Activated naive CD4-positive, alpha-beta T cell (primary cell): ENCODE measurements at regions not wholly inside any gene's neighbourhood (a gene's known extent, or its start where the extent isn't known, plus 50 kb on each side); places are given as distances from the start of the nearest gene placed in this dataset.
"Not testable (repeated sequence)": the region's sequence is repeated elsewhere in the genome, so short reads cannot be mapped to it uniquely, and the experiment has no call there.

Experiments used
- DNase-seq, 4 experiments: peaks; one replicate each; lab custom pipeline; 2025; lab: John Stamatoyannopoulos, UW

DNA sequence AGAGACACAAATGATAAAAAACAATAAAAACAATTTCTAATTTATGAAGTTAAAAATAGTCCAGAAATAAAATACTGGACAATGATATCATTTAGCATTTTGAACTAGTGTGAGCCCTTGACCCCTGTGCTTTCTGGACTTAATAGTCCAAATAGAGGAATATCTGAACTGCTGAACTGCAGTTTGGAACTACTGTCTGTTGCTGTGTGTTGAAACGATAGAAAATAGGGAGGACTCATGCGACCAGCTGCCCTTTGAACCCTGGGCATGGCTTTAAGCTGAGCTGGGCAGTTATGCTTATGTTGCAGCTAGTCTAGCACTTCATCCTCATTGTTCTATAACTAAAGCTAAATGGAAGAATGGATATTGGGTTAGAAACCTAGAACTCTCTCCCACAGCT lies 99.5 kb downstream of the FMR1NB start:
- DNase-seq = no peak

GRCh38 chrX:148084611-148085010 lies 103.5 kb downstream of the FMR1NB start:
- DNase-seq = no peak

GRCh38 chrX:148120151-148120550 lies 139.0 kb downstream of the FMR1NB start:
- no peak for DNase-seq

GRCh38 chrX:148120999-148121623 lies 140.0 kb downstream of the FMR1NB start:
- no peak for DNase-seq

DNA sequence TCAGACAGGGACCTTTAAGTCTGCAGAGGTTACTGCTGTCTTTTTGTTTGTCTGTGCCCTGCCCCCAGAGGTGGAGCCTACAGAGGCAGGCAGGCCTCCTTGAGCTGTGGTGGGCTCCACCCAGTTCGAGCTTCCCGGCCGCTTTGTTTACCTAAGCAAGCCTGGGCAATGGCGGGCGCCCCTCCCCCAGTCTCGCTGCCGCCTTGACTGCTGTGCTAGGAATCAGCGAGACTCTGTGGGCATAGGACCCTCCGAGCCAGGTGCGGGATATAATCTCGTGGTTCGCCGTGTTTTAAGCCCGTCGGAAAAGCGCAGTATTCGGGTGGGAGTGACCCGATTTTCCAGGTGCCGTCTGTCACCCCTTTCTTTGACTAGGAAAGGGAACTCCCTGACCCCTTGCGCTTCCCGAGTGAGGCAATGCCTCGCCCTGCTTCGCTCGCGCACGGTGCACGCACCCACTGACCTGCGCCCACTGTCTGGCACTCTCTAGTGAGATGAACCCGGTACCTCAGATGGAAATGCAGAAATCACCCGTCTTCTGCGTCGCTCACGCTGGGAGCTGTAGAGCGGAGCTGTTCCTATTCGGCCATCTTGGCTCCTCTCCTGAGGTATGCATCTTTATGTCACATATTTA lies 147.9 kb downstream of the FMR1NB start:
- not testable (repeated sequence) for DNase-seq

- DNase-seq = no peak
Measured at GRCh38 chrX:148133105-148133725, 152.1 kb downstream of the FMR1NB start.

DNA sequence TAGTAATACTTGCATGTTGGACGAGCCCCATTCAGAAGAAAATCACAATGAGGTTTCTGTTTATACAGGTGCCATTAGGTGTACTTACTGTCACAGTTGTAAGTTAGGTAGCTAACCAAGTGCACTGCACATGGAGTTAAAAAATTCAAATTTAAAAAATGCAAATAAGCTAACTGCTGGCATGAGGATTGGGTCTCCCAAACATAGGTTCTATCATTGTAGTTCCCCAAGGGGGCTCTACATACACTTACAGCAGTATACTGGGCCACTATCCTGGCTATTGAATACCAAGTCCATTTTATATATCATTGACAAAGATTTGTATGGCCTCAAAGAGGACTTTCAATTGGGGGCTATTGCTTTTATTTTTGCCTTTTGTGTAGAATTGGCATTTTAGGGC lies 153.4 kb downstream of the FMR1NB start:
- DNase-seq = no peak

DNA sequence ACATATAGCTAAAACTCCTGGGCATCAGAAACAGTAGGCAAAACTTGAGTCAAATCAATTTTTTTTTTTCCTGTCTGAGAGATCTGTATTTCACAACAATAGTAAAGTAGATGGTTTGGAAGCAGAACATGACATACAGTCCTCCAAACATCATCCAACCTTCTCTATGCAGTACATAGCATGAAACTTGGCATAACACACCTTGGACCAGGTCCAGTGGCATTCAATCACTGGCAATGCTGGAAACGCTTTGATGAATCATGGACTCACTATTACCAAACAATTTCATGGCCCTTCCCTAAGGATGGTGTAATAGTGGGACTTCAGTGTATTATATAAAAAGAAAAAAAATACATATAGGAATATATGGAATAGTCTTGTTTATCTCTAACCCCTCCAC lies 154.6 kb downstream of the FMR1NB start:
- no peak for DNase-seq

- DNase-seq = no peak
Measured at GRCh38 chrX:148146121-148146520, 165.0 kb downstream of the FMR1NB start.

- DNase-seq = no peak
Measured at GRCh38 chrX:148156986-148157385, 175.8 kb downstream of the FMR1NB start.

GRCh38 chrX:148159796-148160195 lies 178.7 kb downstream of the FMR1NB start:
- DNase-seq = no peak

DNA sequence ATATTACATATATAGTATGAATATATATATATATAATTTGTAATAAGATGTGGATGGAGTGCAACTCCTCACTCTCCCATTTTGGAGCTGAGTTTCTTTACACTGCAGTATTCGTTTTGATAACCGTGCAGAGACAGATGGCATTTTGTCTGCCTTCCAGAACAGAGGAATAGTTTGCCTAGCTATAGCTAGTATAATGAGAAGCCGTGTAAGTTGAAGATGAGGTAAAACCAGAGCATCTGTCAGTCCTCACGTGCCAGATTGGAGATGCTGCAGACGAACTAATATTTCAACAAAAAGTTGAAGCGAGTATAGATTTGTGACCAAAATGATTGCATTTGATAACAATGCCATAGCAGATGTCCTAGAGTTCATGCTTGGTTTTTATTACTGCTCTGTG lies 180.6 kb downstream of the FMR1NB start:
- no peak for DNase-seq

DNA sequence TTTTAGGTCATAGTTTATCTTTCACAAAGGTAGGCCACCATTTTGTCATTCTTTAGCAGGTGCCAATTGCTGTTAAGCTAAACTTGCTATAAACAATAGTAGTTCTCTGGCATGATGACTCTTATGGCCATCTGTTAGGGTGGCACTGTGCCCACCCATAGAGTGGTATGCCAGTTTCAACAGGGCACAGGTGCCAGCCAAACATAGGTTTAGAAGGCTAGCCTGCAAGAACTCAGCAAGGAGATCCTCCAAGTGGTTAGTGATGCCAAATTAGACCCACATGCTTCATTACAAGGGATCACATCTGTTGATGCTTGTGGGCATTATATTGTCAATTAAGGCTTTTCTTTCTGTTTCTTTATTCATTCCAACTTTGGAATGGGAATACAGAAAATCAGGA lies 204.5 kb downstream of the FMR1NB start:
- no peak for DNase-seq

GRCh38 chrX:148192547-148192946 lies 211.4 kb downstream of the FMR1NB start:
- DNase-seq = no peak

DNA sequence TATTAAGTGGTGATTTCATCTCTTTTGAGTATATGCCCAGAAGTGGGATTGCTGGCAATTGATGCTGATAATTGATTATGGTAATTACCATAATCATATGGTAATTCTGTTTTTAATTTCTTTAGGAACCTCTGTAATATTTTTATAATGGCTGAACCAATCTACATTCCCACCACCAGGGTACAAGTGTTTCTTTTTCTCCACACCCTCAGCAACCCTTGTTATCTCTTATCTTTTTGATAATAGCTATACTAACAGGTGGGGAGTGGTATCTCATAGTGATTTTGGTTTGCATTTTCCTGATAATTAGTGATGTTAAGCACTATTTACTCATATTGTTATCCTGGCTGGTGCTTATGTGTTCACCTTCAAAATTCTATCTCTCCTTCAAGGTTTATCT lies 212.6 kb downstream of the FMR1NB start:
- no peak for DNase-seq

DNA sequence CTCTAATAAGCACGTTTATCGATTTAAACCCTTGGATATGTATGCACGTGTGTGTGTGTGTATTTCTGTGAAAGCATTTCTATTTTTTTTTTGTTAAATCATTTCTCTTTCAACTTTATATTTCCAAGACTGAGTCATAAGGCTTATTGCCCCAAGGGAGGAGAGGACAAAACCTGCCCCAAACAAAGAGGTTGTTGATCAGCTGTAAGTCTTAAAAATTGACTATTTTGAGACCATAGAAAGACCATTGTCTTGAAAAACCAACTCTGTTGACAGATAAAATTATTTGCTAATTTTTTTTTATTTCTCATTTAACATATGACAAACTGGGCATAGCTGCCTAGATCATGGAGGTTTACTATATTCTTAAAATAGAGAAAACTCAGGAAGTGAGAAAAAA lies 222.4 kb downstream of the FMR1NB start:
- DNase-seq = no peak

- DNase-seq = no peak
Measured at GRCh38 chrX:148204195-148204594, 223.1 kb downstream of the FMR1NB start.

DNA sequence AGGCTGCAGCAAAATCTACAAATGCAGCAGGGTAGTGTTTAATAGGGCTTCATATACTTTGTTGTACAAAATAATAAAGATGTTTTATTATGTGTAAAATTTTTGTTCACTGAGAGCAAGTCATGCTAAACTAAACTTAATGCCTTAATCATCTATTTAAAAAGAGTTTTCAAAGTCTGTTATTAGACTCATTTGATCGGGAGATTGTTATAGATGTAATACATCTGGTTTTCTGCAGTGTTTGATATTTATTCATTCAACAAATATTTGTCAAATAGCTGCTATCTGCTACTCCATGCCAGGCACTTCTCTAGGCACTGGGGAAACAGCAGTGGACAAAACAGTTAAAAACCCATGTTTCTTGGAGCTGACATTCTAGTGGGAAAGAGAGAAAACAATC lies 233.6 kb downstream of the FMR1NB start:
- DNase-seq = no peak

GRCh38 chrX:148215726-148216125 lies 234.6 kb downstream of the FMR1NB start:
- no peak for DNase-seq

- DNase-seq = no peak
Measured at GRCh38 chrX:148223361-148223760, 242.2 kb downstream of the FMR1NB start.

- no peak for DNase-seq
Measured at GRCh38 chrX:148228521-148228920, 247.4 kb downstream of the FMR1NB start.

- no peak for DNase-seq
Measured at GRCh38 chrX:148229801-148230303, 248.7 kb downstream of the FMR1NB start.

DNA sequence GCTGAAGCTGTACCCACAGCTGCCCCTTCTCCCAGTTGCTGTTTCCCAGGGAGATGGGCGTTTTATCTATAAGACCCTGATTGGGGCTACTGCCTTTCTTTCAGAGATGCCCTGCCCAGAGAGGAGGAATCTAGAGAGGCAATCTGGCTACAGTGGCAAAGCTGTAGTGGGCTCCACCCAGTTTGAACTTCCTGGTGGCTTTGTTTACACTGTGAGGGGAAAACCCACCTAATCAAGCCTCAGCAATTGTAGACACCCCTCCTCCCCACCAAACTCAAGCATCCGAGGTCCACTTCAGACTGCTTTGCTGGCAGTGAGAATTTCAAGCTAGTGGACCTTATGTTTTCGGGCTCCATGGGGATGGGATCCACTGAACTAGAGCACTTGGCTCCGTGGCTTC lies 240.4 kb upstream of the AFF2 start:
- no peak for DNase-seq
